ENCODE measurements at regions not wholly inside any gene's neighbourhood (a gene's known extent, or its start where the extent isn't known, plus 50 kb on each side); places are given as distances from the start of the nearest gene placed in this dataset.
"Not testable (repeated sequence)": the region's sequence is repeated elsewhere in the genome, so short reads cannot be mapped to it uniquely, and the experiment has no call there.

GRCh38 chr4:104279744-104280143, 214.9 kb downstream of the CXXC4 start:
- Histone ChIP-seq H3K27ac (ENCODE audit: insufficient read depth, low read length) (no peak overlapping the region), H3K4me2 (ENCODE audit: extremely low read depth, insufficient read depth, low read length) (no peak overlapping the region), H3K36me3 (ENCODE audit: control insufficient read depth, insufficient read depth, low read length) (no peaks in the 10 kb centered on the region), H2AFZ (ENCODE audit: low read length) (no peak overlapping the region), H3K4me1 (ENCODE audit: control insufficient read depth, extremely low read depth, insufficient read depth, low read length) (no peaks in the 10 kb centered on the region), H3K4me3 (replicated peaks in 1 of 4; ENCODE audit: control extremely low read depth in 1 of 4, insufficient read depth in 1 of 4, low read depth in 3 of 4, low read length in 4 of 4) (no peak overlapping the region), H3K9ac (ENCODE audit: insufficient read depth, low read length) (no peak overlapping the region), H3K9me3 (ENCODE audit: control insufficient read depth, insufficient read depth, low read depth, low read length) (no peaks in the 10 kb centered on the region), H4K20me1 (ENCODE audit: control insufficient read depth, extremely low read depth, insufficient read depth, low read length) (no peaks in the 10 kb centered on the region), H3K79me2 (ENCODE audit: control insufficient read depth, insufficient read depth, low read length) (no peaks in the 10 kb centered on the region), H3K27me3 (ENCODE audit: control insufficient read depth, insufficient read depth, low read length) (no peaks in the 10 kb centered on the region)
- TF ChIP-seq CTCF (conservative IDR thresholded peaks at IDR 0.05 in 1 of 2, IDR thresholded peaks at IDR 0.05 in 1 of 2; ENCODE audit: low read depth in 1 of 2, low read length in 2 of 2) = no peak
- no peak for TF ChIP-seq EZH2 (IDR thresholded peaks at IDR 0.05; ENCODE audit: low read length, missing control alignments)
- no peak for DNase-seq (ENCODE audit: low read depth in 2 of 2)

- H3K9ac ChIP-seq (ENCODE audit: insufficient read depth, low read length) = no peak overlapping the region
- DNase-seq (ENCODE audit: low read depth in 2 of 2) = no peak
- TF ChIP-seq EZH2 (IDR thresholded peaks at IDR 0.05; ENCODE audit: low read length, missing control alignments) = no peak
- TF ChIP-seq CTCF (conservative IDR thresholded peaks at IDR 0.05 in 1 of 2, IDR thresholded peaks at IDR 0.05 in 1 of 2; ENCODE audit: low read depth in 1 of 2, low read length in 2 of 2) = no peak
- H3K4me1 ChIP-seq (ENCODE audit: control insufficient read depth, extremely low read depth, insufficient read depth, low read length) = no peaks in the 10 kb centered on the region
- H3K4me2 ChIP-seq (ENCODE audit: extremely low read depth, insufficient read depth, low read length) = no peak overlapping the region
- H4K20me1 ChIP-seq (ENCODE audit: control insufficient read depth, extremely low read depth, insufficient read depth, low read length) = no peaks in the 10 kb centered on the region
- H3K4me3 ChIP-seq (replicated peaks in 1 of 4; ENCODE audit: control extremely low read depth in 1 of 4, insufficient read depth in 1 of 4, low read depth in 3 of 4, low read length in 4 of 4) = no peak overlapping the region
- H3K36me3 ChIP-seq (ENCODE audit: control insufficient read depth, insufficient read depth, low read length) = no peaks in the 10 kb centered on the region
- no peak overlapping the region for H3K27ac ChIP-seq (ENCODE audit: insufficient read depth, low read length)
- H2AFZ ChIP-seq (ENCODE audit: low read length) = no peak overlapping the region
- H3K79me2 ChIP-seq (ENCODE audit: control insufficient read depth, insufficient read depth, low read length) = no peaks in the 10 kb centered on the region
- no peaks in the 10 kb centered on the region for H3K27me3 ChIP-seq (ENCODE audit: control insufficient read depth, insufficient read depth, low read length)
- H3K9me3 ChIP-seq (ENCODE audit: control insufficient read depth, insufficient read depth, low read depth, low read length) = no peaks in the 10 kb centered on the region
Observed at GRCh38 chr4:104272966-104273365, 221.7 kb downstream of the CXXC4 start.

- H3K9ac ChIP-seq (ENCODE audit: insufficient read depth, low read length); H3K4me3 ChIP-seq (replicated peaks in 1 of 4; ENCODE audit: control extremely low read depth in 1 of 4, insufficient read depth in 1 of 4, low read depth in 3 of 4, low read length in 4 of 4); H3K27ac ChIP-seq (ENCODE audit: insufficient read depth, low read length): not testable (repeated sequence)
Observed at GRCh38 chr4:104269603-104270002, 225.1 kb downstream of the CXXC4 start.

More at GRCh38 chr4:104269603-104270002, 225.1 kb downstream of the CXXC4 start:
- not testable (repeated sequence) for H3K79me2 ChIP-seq (ENCODE audit: control insufficient read depth, insufficient read depth, low read length); H3K4me2 ChIP-seq (ENCODE audit: extremely low read depth, insufficient read depth, low read length); H3K36me3 ChIP-seq (ENCODE audit: control insufficient read depth, insufficient read depth, low read length); H2AFZ ChIP-seq (ENCODE audit: low read length); DNase-seq (ENCODE audit: low read depth in 2 of 2); H3K4me1 ChIP-seq (ENCODE audit: control insufficient read depth, extremely low read depth, insufficient read depth, low read length); H3K27me3 ChIP-seq (ENCODE audit: control insufficient read depth, insufficient read depth, low read length); H3K9me3 ChIP-seq (ENCODE audit: control insufficient read depth, insufficient read depth, low read depth, low read length); H4K20me1 ChIP-seq (ENCODE audit: control insufficient read depth, extremely low read depth, insufficient read depth, low read length)
